ENCODE measurements at regions not wholly inside any gene's neighbourhood (a gene's known extent, or its start where the extent isn't known, plus 50 kb on each side); places are given as distances from the start of the nearest gene placed in this dataset.

- no peak for TF ChIP-seq CTCF (conservative IDR thresholded peaks at IDR 0.05; ENCODE audit: control insufficient read depth, insufficient read depth, low read depth, low read length)
- no peak for DNase-seq (ENCODE audit: low read depth)
- no peak overlapping the region for H3K4me3 ChIP-seq (ENCODE audit: control insufficient read depth, low read depth, low read length)
Observed at GRCh38 chr18:37948471-37948870, 382.9 kb upstream of the CELF4 start.

GRCh38 chr18:37946324-37946723 lies 380.7 kb upstream of the CELF4 start:
- DNase-seq (ENCODE audit: low read depth), result no peak
- no peak for TF ChIP-seq CTCF (conservative IDR thresholded peaks at IDR 0.05; ENCODE audit: control insufficient read depth, insufficient read depth, low read depth, low read length)
- no peak overlapping the region for H3K4me3 ChIP-seq (ENCODE audit: control insufficient read depth, low read depth, low read length)

- no peak overlapping the region for H3K4me3 ChIP-seq (ENCODE audit: control insufficient read depth, low read depth, low read length)
- no peak for TF ChIP-seq CTCF (conservative IDR thresholded peaks at IDR 0.05; ENCODE audit: control insufficient read depth, insufficient read depth, low read depth, low read length)
- no peak for DNase-seq (ENCODE audit: low read depth)
Observed at GRCh38 chr18:37944700-37945270, 379.2 kb upstream of the CELF4 start.

GRCh38 chr18:37937287-37937686 lies 371.7 kb upstream of the CELF4 start:
- H3K4me3 ChIP-seq (ENCODE audit: control insufficient read depth, low read depth, low read length), result no peak overlapping the region
- no peak for DNase-seq (ENCODE audit: low read depth)
- TF ChIP-seq CTCF (conservative IDR thresholded peaks at IDR 0.05; ENCODE audit: control insufficient read depth, insufficient read depth, low read depth, low read length), result no peak

- TF ChIP-seq CTCF (conservative IDR thresholded peaks at IDR 0.05; ENCODE audit: control insufficient read depth, insufficient read depth, low read depth, low read length), result no peak
- no peak for DNase-seq (ENCODE audit: low read depth)
- H3K4me3 ChIP-seq (ENCODE audit: control insufficient read depth, low read depth, low read length), result no peak overlapping the region
Observed at GRCh38 chr18:37935086-37935485, 369.5 kb upstream of the CELF4 start.

- DNase-seq (ENCODE audit: low read depth), result no peak
- TF ChIP-seq CTCF (conservative IDR thresholded peaks at IDR 0.05; ENCODE audit: control insufficient read depth, insufficient read depth, low read depth, low read length), result no peak
- no peak overlapping the region for H3K4me3 ChIP-seq (ENCODE audit: control insufficient read depth, low read depth, low read length)
Observed at GRCh38 chr18:37930640-37931039, 365.0 kb upstream of the CELF4 start.

- no peak for DNase-seq (ENCODE audit: low read depth)
- no peak for TF ChIP-seq CTCF (conservative IDR thresholded peaks at IDR 0.05; ENCODE audit: control insufficient read depth, insufficient read depth, low read depth, low read length)
- no peak overlapping the region for H3K4me3 ChIP-seq (ENCODE audit: control insufficient read depth, low read depth, low read length)
Observed at GRCh38 chr18:37922162-37922561, 356.6 kb upstream of the CELF4 start.

Data from fibroblast of mammary gland (primary cell).